ENCODE measurements at regions not wholly inside any gene's neighbourhood (a gene's known extent, or its start where the extent isn't known, plus 50 kb on each side); places are given as distances from the start of the nearest gene placed in this dataset.

DNA sequence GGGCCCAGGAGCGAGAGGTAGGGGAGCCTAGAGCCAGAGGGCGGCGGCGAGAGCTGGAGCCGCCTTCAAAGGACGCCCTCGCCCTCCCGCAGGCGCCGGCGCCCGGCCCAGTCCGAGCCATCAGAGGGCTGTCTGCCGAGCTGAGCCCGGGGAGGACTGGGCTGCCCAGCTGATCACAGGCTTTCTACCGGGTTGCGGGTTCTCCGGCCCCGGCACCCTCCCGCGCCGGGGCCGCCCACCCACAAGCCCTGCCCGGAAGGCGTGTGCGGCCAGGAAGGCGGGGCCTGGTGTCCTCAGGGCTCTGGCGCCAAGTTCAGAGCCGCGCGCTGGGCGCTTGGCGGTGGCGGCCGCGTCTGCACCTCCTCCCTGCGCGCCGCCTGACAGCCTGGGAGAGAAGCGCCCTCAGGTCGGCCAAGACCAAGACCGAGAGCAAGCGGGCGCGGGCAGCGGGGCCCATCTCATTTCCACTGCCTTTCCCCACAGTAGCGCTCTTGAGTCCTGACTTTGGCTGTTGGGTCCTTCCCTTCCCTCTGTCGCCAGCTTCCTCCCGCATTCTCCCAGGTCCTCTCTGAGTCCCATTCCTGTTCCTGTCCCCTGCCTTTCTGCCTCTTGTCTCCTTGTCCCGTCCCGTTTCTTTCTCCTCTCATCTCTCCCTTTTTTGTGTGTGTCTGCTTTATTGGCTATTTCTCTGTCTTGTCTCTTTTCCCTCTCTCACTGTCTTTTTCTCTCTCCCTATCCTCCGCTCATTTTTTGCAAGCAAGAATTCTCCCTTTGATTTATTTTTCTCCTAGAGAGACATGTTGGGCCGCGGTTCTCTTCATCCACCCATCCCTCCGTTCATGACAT is 60.6 kb upstream of the MSMB start (continued):
- TF ChIP-seq, protein P1, sequence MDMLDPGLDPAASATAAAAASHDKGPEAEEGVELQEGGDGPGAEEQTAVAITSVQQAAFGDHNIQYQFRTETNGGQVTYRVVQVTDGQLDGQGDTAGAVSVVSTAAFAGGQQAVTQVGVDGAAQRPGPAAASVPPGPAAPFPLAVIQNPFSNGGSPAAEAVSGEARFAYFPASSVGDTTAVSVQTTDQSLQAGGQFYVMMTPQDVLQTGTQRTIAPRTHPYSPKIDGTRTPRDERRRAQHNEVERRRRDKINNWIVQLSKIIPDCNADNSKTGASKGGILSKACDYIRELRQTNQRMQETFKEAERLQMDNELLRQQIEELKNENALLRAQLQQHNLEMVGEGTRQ (CRISPR knock-in tag; IDR thresholded peaks at IDR 0.05), result 0 out of 2 replicates have a peak, but pooled peaks have one; percentile 4
- TF ChIP-seq PTBP1 (IDR thresholded peaks at IDR 0.05; ENCODE audit: low read depth, low read length) (no peak), ZFP30 (CRISPR knock-in tag; IDR thresholded peaks at IDR 0.05; ENCODE audit: borderline replicate concordance) (no peak), SRSF9 (IDR thresholded peaks at IDR 0.05; ENCODE audit: borderline replicate concordance, low read depth, low read length) (no peak), ZNF586 (CRISPR knock-in tag; conservative IDR thresholded peaks at IDR 0.05) (no peak), SMARCA5 (IDR thresholded peaks at IDR 0.05) (peak; percentile 87), ZZZ3 (IDR thresholded peaks at IDR 0.05) (no peak), PTTG1 (tag; IDR thresholded peaks at IDR 0.05; ENCODE audit: low read depth) (no peak), ZNF408 (CRISPR knock-in tag; IDR thresholded peaks at IDR 0.05; ENCODE audit: low read depth) (no peak), ADNP (tag; IDR thresholded peaks at IDR 0.05) (no peak), MXI1 (IDR thresholded peaks at IDR 0.05; ENCODE audit: low read depth, low read length) (no peak), ZNF436 (CRISPR knock-in tag; IDR thresholded peaks at IDR 0.05) (no peak), TEAD1 (CRISPR knock-in tag; IDR thresholded peaks at IDR 0.05) (peak in 1 of 2 experiments; percentile 37; a peak in 1 of 4 replicates), ZNF311 (CRISPR knock-in tag; IDR thresholded peaks at IDR 0.05) (no peak), POLR2H (tag; IDR thresholded peaks at IDR 0.05; ENCODE audit: low read depth) (no peak)
- TF ChIP-seq, protein P2, sequence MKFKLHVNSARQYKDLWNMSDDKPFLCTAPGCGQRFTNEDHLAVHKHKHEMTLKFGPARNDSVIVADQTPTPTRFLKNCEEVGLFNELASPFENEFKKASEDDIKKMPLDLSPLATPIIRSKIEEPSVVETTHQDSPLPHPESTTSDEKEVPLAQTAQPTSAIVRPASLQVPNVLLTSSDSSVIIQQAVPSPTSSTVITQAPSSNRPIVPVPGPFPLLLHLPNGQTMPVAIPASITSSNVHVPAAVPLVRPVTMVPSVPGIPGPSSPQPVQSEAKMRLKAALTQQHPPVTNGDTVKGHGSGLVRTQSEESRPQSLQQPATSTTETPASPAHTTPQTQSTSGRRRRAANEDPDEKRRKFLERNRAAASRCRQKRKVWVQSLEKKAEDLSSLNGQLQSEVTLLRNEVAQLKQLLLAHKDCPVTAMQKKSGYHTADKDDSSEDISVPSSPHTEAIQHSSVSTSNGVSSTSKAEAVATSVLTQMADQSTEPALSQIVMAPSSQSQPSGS (CRISPR knock-in tag; IDR thresholded peaks at IDR 0.05), result no peak
- TF ChIP-seq, protein P3, sequence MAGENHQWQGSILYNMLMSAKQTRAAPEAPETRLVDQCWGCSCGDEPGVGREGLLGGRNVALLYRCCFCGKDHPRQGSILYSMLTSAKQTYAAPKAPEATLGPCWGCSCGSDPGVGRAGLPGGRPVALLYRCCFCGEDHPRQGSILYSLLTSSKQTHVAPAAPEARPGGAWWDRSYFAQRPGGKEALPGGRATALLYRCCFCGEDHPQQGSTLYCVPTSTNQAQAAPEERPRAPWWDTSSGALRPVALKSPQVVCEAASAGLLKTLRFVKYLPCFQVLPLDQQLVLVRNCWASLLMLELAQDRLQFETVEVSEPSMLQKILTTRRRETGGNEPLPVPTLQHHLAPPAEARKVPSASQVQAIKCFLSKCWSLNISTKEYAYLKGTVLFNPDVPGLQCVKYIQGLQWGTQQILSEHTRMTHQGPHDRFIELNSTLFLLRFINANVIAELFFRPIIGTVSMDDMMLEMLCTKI (IDR thresholded peaks at IDR 0.05; ENCODE audit: partially characterized antibody), result no peak
- TF ChIP-seq, protein P4, sequence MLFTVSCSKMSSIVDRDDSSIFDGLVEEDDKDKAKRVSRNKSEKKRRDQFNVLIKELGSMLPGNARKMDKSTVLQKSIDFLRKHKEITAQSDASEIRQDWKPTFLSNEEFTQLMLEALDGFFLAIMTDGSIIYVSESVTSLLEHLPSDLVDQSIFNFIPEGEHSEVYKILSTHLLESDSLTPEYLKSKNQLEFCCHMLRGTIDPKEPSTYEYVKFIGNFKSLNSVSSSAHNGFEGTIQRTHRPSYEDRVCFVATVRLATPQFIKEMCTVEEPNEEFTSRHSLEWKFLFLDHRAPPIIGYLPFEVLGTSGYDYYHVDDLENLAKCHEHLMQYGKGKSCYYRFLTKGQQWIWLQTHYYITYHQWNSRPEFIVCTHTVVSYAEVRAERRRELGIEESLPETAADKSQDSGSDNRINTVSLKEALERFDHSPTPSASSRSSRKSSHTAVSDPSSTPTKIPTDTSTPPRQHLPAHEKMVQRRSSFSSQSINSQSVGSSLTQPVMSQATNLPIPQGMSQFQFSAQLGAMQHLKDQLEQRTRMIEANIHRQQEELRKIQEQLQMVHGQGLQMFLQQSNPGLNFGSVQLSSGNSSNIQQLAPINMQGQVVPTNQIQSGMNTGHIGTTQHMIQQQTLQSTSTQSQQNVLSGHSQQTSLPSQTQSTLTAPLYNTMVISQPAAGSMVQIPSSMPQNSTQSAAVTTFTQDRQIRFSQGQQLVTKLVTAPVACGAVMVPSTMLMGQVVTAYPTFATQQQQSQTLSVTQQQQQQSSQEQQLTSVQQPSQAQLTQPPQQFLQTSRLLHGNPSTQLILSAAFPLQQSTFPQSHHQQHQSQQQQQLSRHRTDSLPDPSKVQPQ (CRISPR knock-in tag; IDR thresholded peaks at IDR 0.05; ENCODE audit: borderline replicate concordance), result no peak
- TF ChIP-seq, protein P5, sequence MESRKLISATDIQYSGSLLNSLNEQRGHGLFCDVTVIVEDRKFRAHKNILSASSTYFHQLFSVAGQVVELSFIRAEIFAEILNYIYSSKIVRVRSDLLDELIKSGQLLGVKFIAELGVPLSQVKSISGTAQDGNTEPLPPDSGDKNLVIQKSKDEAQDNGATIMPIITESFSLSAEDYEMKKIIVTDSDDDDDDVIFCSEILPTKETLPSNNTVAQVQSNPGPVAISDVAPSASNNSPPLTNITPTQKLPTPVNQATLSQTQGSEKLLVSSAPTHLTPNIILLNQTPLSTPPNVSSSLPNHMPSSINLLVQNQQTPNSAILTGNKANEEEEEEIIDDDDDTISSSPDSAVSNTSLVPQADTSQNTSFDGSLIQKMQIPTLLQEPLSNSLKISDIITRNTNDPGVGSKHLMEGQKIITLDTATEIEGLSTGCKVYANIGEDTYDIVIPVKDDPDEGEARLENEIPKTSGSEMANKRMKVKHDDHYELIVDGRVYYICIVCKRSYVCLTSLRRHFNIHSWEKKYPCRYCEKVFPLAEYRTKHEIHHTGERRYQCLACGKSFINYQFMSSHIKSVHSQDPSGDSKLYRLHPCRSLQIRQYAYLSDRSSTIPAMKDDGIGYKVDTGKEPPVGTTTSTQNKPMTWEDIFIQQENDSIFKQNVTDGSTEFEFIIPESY (CRISPR knock-in tag; IDR thresholded peaks at IDR 0.05), result peak; percentile 39; the same call in 1 of the 2 replicates

Data from K562 (cell line).